ENCODE measurements at regions not wholly inside any gene's neighbourhood (a gene's known extent, or its start where the extent isn't known, plus 50 kb on each side); places are given as distances from the start of the nearest gene placed in this dataset.

- no peak for TF ChIP-seq EZH2 (IDR thresholded peaks at IDR 0.05; ENCODE audit: low read depth)
- no peak for TF ChIP-seq CTCF (conservative IDR thresholded peaks at IDR 0.05)
- Histone ChIP-seq H3K4me2 (no peak overlapping the region), H4K20me1 (ENCODE audit: insufficient read depth) (no peaks in the 10 kb centered on the region), H3K9me3 (ENCODE audit: insufficient read depth, low read depth) (no peaks in the 10 kb centered on the region), H3K4me1 (replicated peaks; ENCODE audit: insufficient read depth) (no peaks in the 10 kb centered on the region), H3K36me3 (ENCODE audit: low read depth) (no peaks in the 10 kb centered on the region), H3F3A (ENCODE audit: insufficient read depth, low read depth) (no peaks in the 10 kb centered on the region), H3K27ac (no peak overlapping the region), H3K79me2 (ENCODE audit: low read depth) (no peaks in the 10 kb centered on the region), H3K9me2 (ENCODE audit: insufficient read depth) (no peaks in the 10 kb centered on the region), H3K27me3 (ENCODE audit: insufficient read depth, low read depth) (peaks cover 53% of the 10 kb centered on the region), H2AFZ (no peak overlapping the region), H3K4me3 (no peak overlapping the region)
- CTCF ChIA-PET: no interaction called here
- POLR2A ChIA-PET (ENCODE audit: unreplicated experiment): no interaction called here
- BruUV-seq (replicated peaks): no TSS peak
- intact Hi-C loops (cut with micrococcal nuclease; ENCODE audit: unreplicated experiment): no loop called here
- DNase-seq: no peak
Measured at GRCh38 chr2:6754419-6754818, 111.3 kb downstream of the CMPK2 start.

- CTCF ChIA-PET: no interaction called here
Measured at GRCh38 chr2:6755456-6755855, 110.3 kb downstream of the CMPK2 start.

GRCh38 chr2:6757215-6757614, 108.5 kb downstream of the CMPK2 start:
- no peaks in the 10 kb centered on the region for H3F3A ChIP-seq (ENCODE audit: insufficient read depth, low read depth)
- no peak overlapping the region for H3K27ac ChIP-seq
- intact Hi-C loops (cut with micrococcal nuclease; ENCODE audit: unreplicated experiment): no loop called here
- no peak for TF ChIP-seq CTCF (conservative IDR thresholded peaks at IDR 0.05)
- TF ChIP-seq EZH2 (IDR thresholded peaks at IDR 0.05; ENCODE audit: low read depth): no peak
- no TSS peak for BruUV-seq (replicated peaks)
- H3K36me3 ChIP-seq (ENCODE audit: low read depth): no peaks in the 10 kb centered on the region
- no peaks in the 10 kb centered on the region for H3K9me3 ChIP-seq (ENCODE audit: insufficient read depth, low read depth)
- POLR2A ChIA-PET (ENCODE audit: unreplicated experiment): no interaction called here
- CTCF ChIA-PET: no interaction called here
- no peaks in the 10 kb centered on the region for H4K20me1 ChIP-seq (ENCODE audit: insufficient read depth)
- H3K9me2 ChIP-seq (ENCODE audit: insufficient read depth): no peaks in the 10 kb centered on the region
- no peaks in the 10 kb centered on the region for H3K4me1 ChIP-seq (replicated peaks; ENCODE audit: insufficient read depth)
- no peak overlapping the region for H3K4me3 ChIP-seq
- H2AFZ ChIP-seq: no peak overlapping the region
- no peak for DNase-seq
- no peak overlapping the region for H3K4me2 ChIP-seq
- H3K79me2 ChIP-seq (ENCODE audit: low read depth): no peaks in the 10 kb centered on the region
- peaks cover 52% of the 10 kb centered on the region for H3K27me3 ChIP-seq (ENCODE audit: insufficient read depth, low read depth)

More at GRCh38 chr2:6755456-6755855, 110.3 kb downstream of the CMPK2 start:
- no peaks in the 10 kb centered on the region for H4K20me1 ChIP-seq (ENCODE audit: insufficient read depth)
- DNase-seq: no peak
- no peaks in the 10 kb centered on the region for H3K9me2 ChIP-seq (ENCODE audit: insufficient read depth)
- H3K27me3 ChIP-seq (ENCODE audit: insufficient read depth, low read depth): peaks cover 53% of the 10 kb centered on the region
- no peaks in the 10 kb centered on the region for H3K4me1 ChIP-seq (replicated peaks; ENCODE audit: insufficient read depth)
- H3F3A ChIP-seq (ENCODE audit: insufficient read depth, low read depth): no peaks in the 10 kb centered on the region
- no peak overlapping the region for H2AFZ ChIP-seq
- BruUV-seq (replicated peaks): no TSS peak
- H3K36me3 ChIP-seq (ENCODE audit: low read depth): no peaks in the 10 kb centered on the region
- H3K27ac ChIP-seq: no peak overlapping the region
- TF ChIP-seq EZH2 (IDR thresholded peaks at IDR 0.05; ENCODE audit: low read depth) (no peak), CTCF (conservative IDR thresholded peaks at IDR 0.05) (no peak)
- intact Hi-C loops (cut with micrococcal nuclease; ENCODE audit: unreplicated experiment): no loop called here
- no peaks in the 10 kb centered on the region for H3K79me2 ChIP-seq (ENCODE audit: low read depth)
- H3K4me3 ChIP-seq: no peak overlapping the region
- POLR2A ChIA-PET (ENCODE audit: unreplicated experiment): no interaction called here
- no peak overlapping the region for H3K4me2 ChIP-seq
- H3K9me3 ChIP-seq (ENCODE audit: insufficient read depth, low read depth): no peaks in the 10 kb centered on the region

All from PC-9 (cell line).